Activated T-helper 1 cell treated with anti-CD3 and anti-CD28 coated beads, Interleukin-12 subunit alpha, Interleukin-12 subunit beta, Interleukin-2, Interleukin-4 antibody, amounts not matched to agents 30 ng/mL and 10 ng/mL and 1 ng/mL, durations not matched to agents 14 hours and 24 hours and 36 hours (primary cell): ENCODE measurements at regions not wholly inside any gene's neighbourhood (a gene's known extent, or its start where the extent isn't known, plus 50 kb on each side); places are given as distances from the start of the nearest gene placed in this dataset.

Experiments used
- DNase-seq: peaks from one replicate; pipeline ENCODE4 v3.0.0; 2021; ENCODE audit warnings: low spot score
- H3K27ac Mint-ChIP-seq: one replicate; pipeline ENCODE4 v1.8.0; 2021; ENCODE audit warnings: mild to moderate bottlenecking, mixed read lengths
- H3K27me3 Mint-ChIP-seq: one replicate; pipeline ENCODE4 v1.8.0; 2022; ENCODE audit warnings: mild to moderate bottlenecking, moderate library complexity, mixed read lengths; ENCODE audit not compliant: insufficient read depth
- H3K36me3 Mint-ChIP-seq: one replicate; pipeline ENCODE4 v1.8.0; 2021; ENCODE audit warnings: low read depth, mixed read lengths
- H3K4me1 Mint-ChIP-seq: one replicate; pipeline ENCODE4 v1.8.0; 2021; ENCODE audit warnings: low read depth, mixed read lengths
- H3K4me3 Mint-ChIP-seq: one replicate; pipeline ENCODE4 v1.8.0; 2021; ENCODE audit warnings: mild to moderate bottlenecking, moderate library complexity, mixed read lengths
- H3K9me3 Mint-ChIP-seq: one replicate; pipeline ENCODE4 v1.8.0; 2021; ENCODE audit warnings: mixed read lengths
- intact Hi-C: fragments of 100-400 bp; cut with micrococcal nuclease; formaldehyde crosslinking; loops from one replicate; pipeline ENCODE4 v1.15.1; 2024

DNA sequence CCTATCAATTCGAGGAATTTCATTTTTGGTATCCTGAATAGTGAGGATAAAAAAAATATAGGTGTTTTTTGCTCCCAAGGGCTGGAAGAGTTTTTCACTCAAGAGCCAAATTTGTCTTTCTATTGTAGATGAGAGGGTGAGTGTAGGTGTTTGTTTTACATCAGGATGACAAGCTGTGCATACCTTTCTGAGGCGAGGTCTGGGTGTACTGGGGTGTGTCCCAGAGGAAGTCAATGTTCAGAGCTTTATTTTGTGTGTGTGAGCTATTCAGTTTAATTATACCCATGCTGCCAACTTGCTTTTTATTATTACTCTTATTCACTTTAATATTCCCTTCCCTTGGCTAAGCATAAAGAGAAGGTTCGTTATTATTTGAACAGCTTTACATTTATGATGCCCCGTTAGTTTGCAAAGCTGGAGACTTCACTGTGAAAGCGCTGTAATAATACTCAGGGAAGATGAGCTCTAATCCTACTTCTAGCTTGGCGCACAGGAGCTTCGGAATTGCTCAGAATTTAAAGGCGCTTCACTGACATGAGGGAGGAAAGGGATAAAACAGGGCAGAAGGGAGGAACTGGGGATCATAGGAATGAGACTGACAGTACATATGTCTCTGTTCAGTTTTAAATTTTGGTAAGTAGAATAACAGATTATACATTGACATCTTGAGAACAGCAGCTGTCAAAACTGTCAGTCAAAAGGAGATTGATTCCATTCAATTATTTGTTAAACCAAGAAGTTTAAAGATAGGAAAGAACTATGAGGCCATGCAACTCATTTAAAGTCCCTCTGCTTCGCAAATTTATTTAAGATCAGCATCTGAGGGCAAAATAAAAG lies 117.7 kb upstream of the TP63 start:
- Mint-ChIP-seq H3K36me3 (no peaks in the 10 kb centered on the region), H3K27ac (no peak overlapping the region), H3K9me3 (peaks cover 16% of the 10 kb centered on the region), H3K27me3 (no peaks in the 10 kb centered on the region), H3K4me1 (peaks cover 9% of the 10 kb centered on the region), H3K4me3 (no peak overlapping the region)
- no peak for DNase-seq
- intact Hi-C loops = no loop called here

DNA sequence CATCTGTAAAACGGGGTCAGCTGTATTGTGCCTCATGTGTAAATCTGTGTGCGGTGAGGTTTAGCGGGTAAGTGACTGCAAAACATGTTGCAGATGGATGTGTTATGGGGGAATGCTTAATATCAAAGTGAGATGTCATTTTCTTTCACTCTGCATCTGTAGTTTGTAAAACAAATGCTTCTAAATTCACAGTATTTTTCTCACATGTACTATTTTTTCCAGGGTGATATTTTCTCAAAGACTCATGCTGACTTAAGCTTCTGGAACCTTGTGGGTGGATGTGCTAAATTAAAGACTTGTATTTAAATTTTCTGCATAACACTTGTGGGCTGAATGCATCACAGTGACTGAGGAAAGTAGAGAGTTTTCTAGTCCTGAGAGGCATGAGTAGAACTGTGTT lies 115.2 kb upstream of the TP63 start:
- Mint-ChIP-seq H3K4me3 (no peak overlapping the region), H3K27ac (peak overlapping the region; percentile 7), H3K36me3 (peaks cover 6% of the 10 kb centered on the region), H3K9me3 (peaks cover 29% of the 10 kb centered on the region), H3K4me1 (peaks cover 9% of the 10 kb centered on the region), H3K27me3 (no peaks in the 10 kb centered on the region)
- DNase-seq = no peak
- intact Hi-C loops = no loop called here

DNA sequence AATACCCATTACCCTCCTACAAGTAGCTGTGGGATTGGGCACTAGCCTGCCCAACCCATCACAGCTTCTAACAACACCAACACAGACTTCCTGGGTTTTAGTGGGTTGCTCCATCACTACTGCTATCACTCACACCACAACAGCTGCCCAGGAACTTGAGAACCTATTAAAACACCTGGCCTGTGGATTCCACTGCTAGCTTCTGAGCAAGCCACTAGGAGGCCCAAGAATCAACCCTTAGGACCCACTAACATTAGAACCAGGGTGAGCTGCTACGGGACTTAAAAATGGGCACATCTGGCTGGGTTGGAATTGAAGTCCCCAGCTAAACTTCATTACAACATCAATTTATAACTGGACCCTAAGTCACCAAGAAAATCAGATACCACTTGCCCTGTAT lies 113.2 kb upstream of the TP63 start:
- intact Hi-C loops = no loop called here
- peaks cover 8% of the 10 kb centered on the region for H3K36me3 Mint-ChIP-seq
- H3K9me3 Mint-ChIP-seq = peaks cover 33% of the 10 kb centered on the region
- no peak for DNase-seq
- no peak overlapping the region for H3K27ac Mint-ChIP-seq
- H3K27me3 Mint-ChIP-seq = peaks cover 2% of the 10 kb centered on the region
- no peak overlapping the region for H3K4me3 Mint-ChIP-seq
- peaks cover 9% of the 10 kb centered on the region for H3K4me1 Mint-ChIP-seq

DNA sequence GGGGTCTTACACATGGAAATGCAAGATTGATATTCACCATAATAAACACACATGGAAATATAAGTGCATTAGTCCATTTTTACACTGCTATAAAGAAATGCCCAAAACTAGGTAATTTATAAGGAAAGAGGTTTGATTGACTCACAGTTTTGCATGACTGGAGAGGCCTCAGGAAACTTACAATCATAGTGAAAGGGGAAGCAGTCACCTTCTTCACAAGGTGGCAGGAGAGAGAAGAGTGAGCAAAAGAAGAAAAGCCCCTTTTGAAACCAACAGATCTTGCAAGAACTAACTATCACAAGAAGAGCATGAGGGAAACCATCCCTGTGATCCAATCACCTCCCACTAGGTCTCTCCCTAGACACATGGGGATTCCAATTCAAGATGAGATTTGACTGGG lies 111.7 kb upstream of the TP63 start:
- Mint-ChIP-seq H3K27me3 (peaks cover 2% of the 10 kb centered on the region), H3K36me3 (peaks cover 8% of the 10 kb centered on the region), H3K4me3 (no peak overlapping the region), H3K4me1 (peaks cover 9% of the 10 kb centered on the region), H3K9me3 (peaks cover 39% of the 10 kb centered on the region), H3K27ac (no peak overlapping the region)
- intact Hi-C loops = no loop called here
- no peak for DNase-seq

DNA sequence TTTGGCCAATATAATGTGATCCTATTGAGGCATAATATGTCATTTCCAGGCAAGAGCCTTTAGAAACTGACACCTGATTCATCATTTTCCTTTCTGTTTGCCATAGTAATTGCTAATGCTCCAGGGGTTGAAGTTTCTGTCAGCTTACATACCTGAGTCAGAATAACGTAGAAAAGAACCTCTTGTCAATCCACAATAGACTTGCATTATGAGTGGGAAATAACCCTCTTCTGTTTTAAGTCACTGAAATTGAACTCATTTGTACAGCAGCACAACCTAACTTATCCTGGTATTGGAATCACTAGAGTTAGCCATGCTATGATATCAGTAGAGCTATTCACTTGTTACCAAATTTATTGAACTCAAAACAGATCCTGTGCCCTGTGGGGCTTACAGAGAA lies 101.7 kb upstream of the TP63 start:
- DNase-seq = no peak
- Mint-ChIP-seq H3K4me1 (peaks cover 24% of the 10 kb centered on the region), H3K27ac (peak overlapping the region; percentile 89), H3K36me3 (peaks cover 4% of the 10 kb centered on the region), H3K9me3 (peaks cover 23% of the 10 kb centered on the region), H3K4me3 (no peak overlapping the region), H3K27me3 (no peaks in the 10 kb centered on the region)
- intact Hi-C loops = loop anchor here (1.0 to 2.0 kb wide), 7 partner anchors 8 to 231 kb away; no protein-coding TSS in a partner anchor

DNA sequence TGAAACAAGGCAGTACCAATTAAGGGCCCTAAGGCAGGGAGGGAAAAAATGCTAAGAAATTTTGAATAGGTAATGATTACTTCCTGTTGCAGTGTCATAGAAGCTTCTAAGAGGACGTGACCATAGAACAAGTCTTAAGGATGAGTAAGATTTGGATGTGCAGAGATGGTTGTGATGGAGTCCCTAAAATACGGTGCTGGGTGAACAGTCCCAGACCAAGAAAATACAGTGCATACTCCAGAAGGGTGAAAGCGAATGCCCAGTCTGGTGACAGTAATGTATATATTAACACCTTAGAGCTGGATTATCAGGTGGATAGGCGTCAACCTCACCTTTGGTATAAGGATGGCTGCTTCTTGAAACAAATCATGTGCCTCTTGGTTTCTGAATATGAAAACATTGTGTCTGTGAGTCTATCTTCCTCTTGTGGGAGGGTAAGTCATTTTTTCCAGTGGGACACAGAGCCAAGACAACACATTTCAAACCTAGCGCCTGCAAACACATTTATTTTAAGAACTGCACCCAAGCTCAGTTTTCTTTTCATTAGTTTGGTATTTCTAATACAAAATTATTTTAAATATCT lies 101.2 kb upstream of the TP63 start:
- peaks cover 24% of the 10 kb centered on the region for H3K4me1 Mint-ChIP-seq
- peak overlapping the region; percentile 89 for H3K27ac Mint-ChIP-seq
- intact Hi-C loops = loop anchor here (1.0 to 10.0 kb wide), 8 partner anchors 7 to 1035 kb away; no protein-coding TSS in a partner anchor
- no peak overlapping the region for H3K4me3 Mint-ChIP-seq
- no peaks in the 10 kb centered on the region for H3K27me3 Mint-ChIP-seq
- peaks cover 19% of the 10 kb centered on the region for H3K9me3 Mint-ChIP-seq
- peaks cover 4% of the 10 kb centered on the region for H3K36me3 Mint-ChIP-seq
- no peak for DNase-seq

DNA sequence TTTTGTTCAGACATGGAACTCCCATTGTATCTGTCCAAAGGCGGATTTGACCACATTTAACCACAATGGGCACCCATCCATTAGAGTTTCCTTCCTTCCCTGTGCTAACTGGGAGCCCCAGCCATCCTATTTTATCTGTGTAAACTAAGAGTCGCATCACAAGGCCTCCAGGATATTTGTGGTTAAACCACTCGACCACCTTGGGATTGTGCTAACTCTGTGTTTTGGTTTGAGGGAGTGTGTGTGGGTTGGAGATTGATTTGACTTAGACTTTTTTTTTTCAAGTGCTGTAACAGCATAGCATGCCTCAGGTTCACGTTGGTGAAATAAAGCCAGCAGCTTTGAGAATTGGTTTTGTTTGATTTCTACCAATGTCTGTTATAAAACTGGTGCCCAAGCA lies 100.4 kb upstream of the TP63 start:
- peaks cover 4% of the 10 kb centered on the region for H3K36me3 Mint-ChIP-seq
- no peak overlapping the region for H3K4me3 Mint-ChIP-seq
- peaks cover 24% of the 10 kb centered on the region for H3K4me1 Mint-ChIP-seq
- H3K9me3 Mint-ChIP-seq = peaks cover 15% of the 10 kb centered on the region
- no peak for DNase-seq
- intact Hi-C loops = loop anchor here (10.0 kb wide), 1 partner anchor 1034 kb away; no protein-coding TSS in a partner anchor
- H3K27me3 Mint-ChIP-seq = no peaks in the 10 kb centered on the region
- peak overlapping the region; percentile 61 for H3K27ac Mint-ChIP-seq

DNA sequence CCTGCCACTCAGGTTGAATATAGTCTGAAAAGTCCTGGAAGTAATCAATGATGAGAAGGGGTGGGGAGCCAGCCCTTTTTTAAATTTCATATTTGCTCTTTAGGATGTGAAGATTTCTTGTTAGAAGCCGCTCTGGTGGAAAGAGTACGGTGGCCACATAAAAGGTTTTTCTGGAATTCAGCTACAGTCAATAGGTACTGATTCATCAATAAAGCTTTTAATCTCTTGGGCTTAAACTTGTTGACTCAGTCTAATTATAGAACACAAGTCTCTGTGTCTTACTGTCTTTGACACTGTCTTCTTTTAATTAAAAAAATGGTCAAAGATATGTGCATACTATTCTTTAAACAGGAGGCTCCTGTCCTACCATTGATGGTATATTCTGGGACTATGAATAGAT lies 99.9 kb upstream of the TP63 start:
- peaks cover 10% of the 10 kb centered on the region for H3K9me3 Mint-ChIP-seq
- H3K27me3 Mint-ChIP-seq = no peaks in the 10 kb centered on the region
- peaks cover 24% of the 10 kb centered on the region for H3K4me1 Mint-ChIP-seq
- H3K36me3 Mint-ChIP-seq = peaks cover 1% of the 10 kb centered on the region
- no peak for DNase-seq
- no peak overlapping the region for H3K4me3 Mint-ChIP-seq
- H3K27ac Mint-ChIP-seq = no peak overlapping the region
- intact Hi-C loops = loop anchor here (10.0 kb wide), 1 partner anchor 1034 kb away; no protein-coding TSS in a partner anchor

DNA sequence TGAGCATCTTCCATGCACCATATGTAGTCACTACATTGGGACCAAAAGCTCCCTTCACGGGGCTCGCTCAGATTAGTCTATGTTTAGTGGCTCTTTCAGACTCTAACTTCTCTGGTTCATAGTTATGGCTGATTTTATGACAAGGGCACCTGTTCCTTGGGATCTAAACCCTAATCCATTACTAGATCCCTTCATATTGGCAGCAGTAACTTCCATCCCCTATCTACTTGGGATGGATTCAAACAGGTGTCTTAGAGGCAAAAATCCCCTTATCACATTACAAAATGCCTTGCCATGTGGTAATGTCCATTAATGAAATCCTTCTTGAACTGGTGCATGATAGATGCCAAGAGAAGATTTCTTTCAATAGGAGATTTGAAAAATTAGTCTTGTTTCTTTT lies 96.7 kb upstream of the TP63 start:
- Mint-ChIP-seq H3K27ac (no peak overlapping the region), H3K36me3 (no peaks in the 10 kb centered on the region), H3K27me3 (no peaks in the 10 kb centered on the region), H3K4me3 (no peak overlapping the region), H3K9me3 (peaks cover 20% of the 10 kb centered on the region), H3K4me1 (peaks cover 29% of the 10 kb centered on the region)
- no peak for DNase-seq
- intact Hi-C loops = loop anchor here (10.0 kb wide), 1 partner anchor 1030 kb away; no protein-coding TSS in a partner anchor

DNA sequence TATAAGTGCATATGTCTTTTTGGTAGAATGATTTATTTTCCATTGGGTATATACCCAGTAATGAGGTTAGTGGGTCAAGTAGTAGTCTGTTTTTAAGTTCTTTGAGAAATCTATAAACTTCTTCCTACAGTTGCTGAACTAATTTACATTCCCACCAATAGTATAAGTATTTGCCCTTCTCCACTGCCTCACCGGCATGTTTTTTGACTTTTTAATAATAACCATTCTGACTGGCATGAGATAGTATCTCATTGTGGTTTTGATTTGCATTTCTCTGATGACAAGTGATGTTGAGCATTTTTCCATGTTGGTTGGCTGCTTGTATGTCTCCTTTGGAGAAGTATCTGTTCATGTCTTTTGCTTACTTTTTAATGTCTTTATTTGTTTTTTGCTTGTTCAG lies 94.1 kb upstream of the TP63 start:
- no peak for DNase-seq
- Mint-ChIP-seq H3K27me3 (no peaks in the 10 kb centered on the region), H3K9me3 (peaks cover 15% of the 10 kb centered on the region), H3K27ac (peak overlapping the region; percentile 28), H3K4me1 (peaks cover 10% of the 10 kb centered on the region), H3K4me3 (no peak overlapping the region), H3K36me3 (no peaks in the 10 kb centered on the region)
- intact Hi-C loops = loop anchor here (1.0 to 10.0 kb wide), 3 partner anchors 8 to 1028 kb away; no protein-coding TSS in a partner anchor

DNA sequence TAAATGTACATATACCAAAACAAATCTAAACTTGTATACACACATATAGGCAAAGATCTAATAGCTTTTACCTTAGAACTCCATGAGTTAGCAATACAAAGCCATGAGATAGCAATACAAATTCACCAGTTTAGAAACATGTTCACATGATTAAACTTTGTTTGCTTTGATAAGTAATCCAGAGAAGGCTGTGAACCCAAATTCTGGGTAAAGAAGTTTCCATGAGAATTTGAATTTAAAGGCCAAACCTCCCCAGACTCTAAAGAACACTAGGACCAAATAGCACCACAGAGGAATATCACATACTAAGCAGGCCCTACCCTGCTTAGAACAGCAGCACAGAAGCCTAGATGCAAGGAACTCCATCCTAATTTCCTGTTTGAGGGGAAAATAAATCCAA lies 83.7 kb upstream of the TP63 start:
- intact Hi-C loops = no loop called here
- peaks cover 54% of the 10 kb centered on the region for H3K9me3 Mint-ChIP-seq
- H3K27me3 Mint-ChIP-seq = no peaks in the 10 kb centered on the region
- peaks cover 2% of the 10 kb centered on the region for H3K36me3 Mint-ChIP-seq
- H3K4me3 Mint-ChIP-seq = no peak overlapping the region
- DNase-seq = no peak
- no peak overlapping the region for H3K27ac Mint-ChIP-seq
- no peaks in the 10 kb centered on the region for H3K4me1 Mint-ChIP-seq

DNA sequence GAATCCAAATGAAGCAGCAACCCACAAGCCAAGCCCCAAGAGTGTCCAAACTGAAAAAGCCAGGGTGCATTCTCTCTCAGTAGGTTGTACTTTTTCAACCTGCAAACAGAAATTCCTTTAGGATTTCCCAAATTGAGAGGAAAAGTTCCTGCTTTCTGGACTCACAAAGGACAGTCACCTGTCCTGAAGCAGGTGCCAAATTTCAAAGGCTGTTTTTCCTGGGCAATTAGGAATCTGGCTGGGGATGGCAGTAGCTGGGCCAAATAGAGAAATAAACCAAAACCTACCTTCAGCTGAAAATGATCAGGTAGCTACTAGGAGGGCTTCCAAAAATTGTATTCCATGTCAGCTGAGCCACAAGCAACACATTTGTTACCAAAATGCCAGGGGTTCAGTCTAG lies 83.1 kb upstream of the TP63 start:
- DNase-seq = no peak

DNA sequence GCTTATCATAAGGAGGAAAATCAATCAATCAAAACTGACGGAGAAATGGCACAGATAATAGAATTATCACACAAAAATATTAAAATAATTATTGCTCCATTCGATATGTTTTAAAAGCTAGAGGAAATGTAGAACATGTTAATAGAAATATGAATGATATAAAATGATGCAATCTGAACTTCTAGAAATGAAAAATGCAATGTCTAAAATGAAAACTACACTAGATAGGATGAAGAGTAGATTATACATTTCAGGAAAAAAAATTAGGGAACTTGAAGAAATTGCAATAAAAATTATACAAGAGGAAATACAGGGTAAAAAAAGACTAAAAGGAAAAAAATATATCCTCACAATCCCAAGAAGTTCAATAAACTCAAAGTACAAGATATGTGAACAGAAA lies 80.2 kb upstream of the TP63 start:
- Mint-ChIP-seq H3K36me3 (peaks cover 2% of the 10 kb centered on the region), H3K4me1 (no peaks in the 10 kb centered on the region), H3K9me3 (peaks cover 42% of the 10 kb centered on the region), H3K27ac (no peak overlapping the region), H3K4me3 (no peak overlapping the region), H3K27me3 (no peaks in the 10 kb centered on the region)
- no peak for DNase-seq
- intact Hi-C loops = no loop called here

More for the DNA sequence above, 83.1 kb upstream of the TP63 start:
- intact Hi-C loops = no loop called here
- Mint-ChIP-seq H3K4me1 (no peaks in the 10 kb centered on the region), H3K36me3 (peaks cover 2% of the 10 kb centered on the region), H3K9me3 (peaks cover 54% of the 10 kb centered on the region), H3K27ac (no peak overlapping the region), H3K27me3 (no peaks in the 10 kb centered on the region), H3K4me3 (no peak overlapping the region)
